GM12872 (cell line): ENCODE measurements at regions not wholly inside any gene's neighbourhood (a gene's known extent, or its start where the extent isn't known, plus 50 kb on each side); places are given as distances from the start of the nearest gene placed in this dataset.

ENCODE experiments used
- TF ChIP-seq, protein P1 (sequence below): IDR thresholded peaks from 3 replicates; pipeline ENCODE4 v1.5.1; 2011; ENCODE audit warnings: low read depth, mild to moderate bottlenecking, low read length, moderate library complexity; ENCODE audit not compliant: insufficient read depth

DNA sequence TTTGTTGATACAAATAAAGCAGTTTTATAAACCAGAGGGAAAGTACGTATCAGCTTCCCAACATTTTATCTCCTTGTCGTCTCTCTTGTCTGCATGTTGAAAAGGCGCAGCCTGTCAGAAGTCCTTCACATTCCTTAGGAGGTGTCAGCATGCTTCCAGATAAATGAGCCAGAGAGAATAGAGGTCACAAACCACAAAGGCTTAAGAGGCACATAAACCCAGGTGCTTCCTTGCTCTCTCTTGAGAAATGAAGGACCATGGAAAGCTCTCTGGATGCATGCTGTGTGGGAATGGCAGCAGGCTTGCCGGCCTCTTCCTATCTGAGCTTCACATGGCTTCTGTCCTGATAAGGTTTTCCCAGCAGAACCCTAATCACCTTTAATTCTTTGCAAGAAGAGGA is 448.5 kb downstream of the XPNPEP1 start:
- TF ChIP-seq, protein P1, sequence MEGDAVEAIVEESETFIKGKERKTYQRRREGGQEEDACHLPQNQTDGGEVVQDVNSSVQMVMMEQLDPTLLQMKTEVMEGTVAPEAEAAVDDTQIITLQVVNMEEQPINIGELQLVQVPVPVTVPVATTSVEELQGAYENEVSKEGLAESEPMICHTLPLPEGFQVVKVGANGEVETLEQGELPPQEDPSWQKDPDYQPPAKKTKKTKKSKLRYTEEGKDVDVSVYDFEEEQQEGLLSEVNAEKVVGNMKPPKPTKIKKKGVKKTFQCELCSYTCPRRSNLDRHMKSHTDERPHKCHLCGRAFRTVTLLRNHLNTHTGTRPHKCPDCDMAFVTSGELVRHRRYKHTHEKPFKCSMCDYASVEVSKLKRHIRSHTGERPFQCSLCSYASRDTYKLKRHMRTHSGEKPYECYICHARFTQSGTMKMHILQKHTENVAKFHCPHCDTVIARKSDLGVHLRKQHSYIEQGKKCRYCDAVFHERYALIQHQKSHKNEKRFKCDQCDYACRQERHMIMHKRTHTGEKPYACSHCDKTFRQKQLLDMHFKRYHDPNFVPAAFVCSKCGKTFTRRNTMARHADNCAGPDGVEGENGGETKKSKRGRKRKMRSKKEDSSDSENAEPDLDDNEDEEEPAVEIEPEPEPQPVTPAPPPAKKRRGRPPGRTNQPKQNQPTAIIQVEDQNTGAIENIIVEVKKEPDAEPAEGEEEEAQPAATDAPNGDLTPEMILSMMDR, result no peak

DNA sequence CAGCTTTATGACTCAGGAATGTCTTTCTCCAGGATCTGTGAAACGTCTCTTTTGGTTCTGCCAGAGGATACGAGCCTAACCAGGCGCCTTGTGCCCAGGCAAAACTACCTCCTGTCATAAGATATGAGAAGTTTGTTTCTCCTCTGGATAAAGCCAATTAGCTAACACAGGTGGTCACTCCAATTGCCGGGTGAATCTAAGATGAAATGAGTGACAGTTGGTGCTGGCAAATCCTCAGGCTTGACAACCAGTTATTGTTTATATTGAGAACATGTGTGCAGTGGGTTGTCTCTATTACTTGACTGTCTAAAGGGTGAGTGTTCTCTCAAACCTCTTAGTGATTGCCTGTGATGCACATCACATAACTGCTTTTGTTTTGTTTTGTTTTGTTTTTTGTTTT is 449.1 kb downstream of the XPNPEP1 start:
- TF ChIP-seq, protein P1, result no peak

DNA sequence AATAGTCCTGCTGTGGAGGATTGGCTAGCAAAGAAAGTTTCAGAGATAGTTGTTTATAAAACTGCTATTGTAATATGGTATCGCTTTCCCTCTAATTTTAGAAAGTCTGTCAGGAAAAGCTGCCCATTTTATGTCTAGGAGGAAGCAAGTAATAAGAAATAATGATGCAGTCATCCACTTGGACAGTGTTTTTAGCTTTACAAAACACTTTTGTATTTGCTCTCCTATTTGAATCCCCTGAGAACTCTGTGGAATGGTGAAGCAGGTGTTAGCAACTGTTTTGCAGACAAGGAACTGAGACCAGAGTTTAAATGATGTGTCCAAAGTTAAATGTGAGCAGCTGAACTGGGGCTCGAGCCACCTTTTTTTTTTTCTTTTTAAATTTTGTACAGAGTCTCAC is 455.8 kb downstream of the XPNPEP1 start:
- TF ChIP-seq, protein P1, result no peak

DNA sequence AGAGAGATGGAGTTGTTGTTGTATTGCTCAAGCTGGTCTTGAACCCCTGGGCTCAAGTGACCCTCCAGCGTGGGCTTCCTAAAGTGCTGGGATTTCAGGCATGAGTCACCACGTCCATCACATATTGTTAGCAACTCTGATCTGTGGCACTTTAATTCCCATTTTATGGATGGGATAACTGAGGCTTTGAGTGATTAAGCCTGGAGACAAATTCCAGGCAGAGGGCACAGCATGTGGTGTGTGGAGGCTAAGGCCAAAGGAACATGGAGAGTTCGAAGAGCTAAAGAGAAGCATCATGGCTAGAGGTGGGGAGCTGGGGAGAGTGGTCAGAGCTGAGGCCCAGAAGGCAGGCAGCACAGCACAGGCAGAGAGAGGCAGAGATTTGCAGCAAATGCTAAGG is 458.4 kb downstream of the XPNPEP1 start:
- TF ChIP-seq, protein P1, result no peak

DNA sequence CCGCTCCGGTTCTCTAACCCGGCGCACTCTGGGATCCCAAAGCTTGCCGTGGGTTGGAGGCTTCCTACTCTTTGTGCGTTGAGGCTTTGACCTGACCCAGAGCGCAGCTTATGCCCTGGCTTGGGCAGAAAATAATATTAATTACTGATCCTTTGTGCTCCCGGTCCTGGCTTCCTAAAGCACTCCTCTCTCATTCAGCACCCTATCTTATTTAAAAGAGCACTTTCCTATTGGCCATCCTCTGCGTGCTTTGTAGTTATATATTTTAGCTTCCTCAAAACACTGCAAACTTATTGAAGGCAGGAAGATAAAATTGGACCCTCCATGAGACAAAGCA is 466.0 kb downstream of the XPNPEP1 start:
- TF ChIP-seq, protein P1, result no peak

DNA sequence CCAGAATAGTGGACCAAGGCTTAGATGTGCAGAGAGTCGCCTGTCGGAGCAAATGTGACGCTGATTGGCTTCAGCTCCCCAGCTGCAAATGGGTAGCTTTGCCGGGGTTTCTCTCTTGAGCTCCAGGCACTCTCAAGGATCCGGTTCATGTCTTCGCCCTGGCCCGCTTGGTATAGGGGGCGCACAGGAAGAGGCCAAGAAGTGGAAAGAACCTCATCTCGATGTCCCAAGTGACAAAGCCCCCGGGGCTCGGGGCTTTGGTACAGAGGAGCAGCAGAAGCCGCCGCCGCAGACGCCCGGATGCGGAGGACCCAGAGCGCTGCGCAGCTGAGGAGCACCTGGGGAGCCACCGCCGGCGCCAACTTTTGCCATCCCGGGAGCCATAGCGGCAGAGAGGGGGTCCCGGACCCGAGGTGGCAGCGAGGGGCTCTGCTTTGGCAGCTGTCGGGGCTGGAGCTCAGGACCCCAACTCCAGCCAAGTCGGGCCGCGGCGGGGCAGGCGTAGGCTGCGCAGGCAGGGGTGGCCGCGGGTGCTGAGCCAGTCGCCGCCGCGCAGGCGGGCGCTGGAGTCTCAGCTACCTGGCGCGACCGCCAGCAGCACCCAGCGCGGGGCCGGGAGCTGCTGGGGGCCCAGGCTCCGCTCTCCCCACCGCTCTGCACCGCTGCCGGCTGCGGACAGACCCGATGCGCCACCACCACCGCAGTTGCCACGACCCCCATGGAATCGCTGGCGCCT is 466.6 kb downstream of the XPNPEP1 start:
- TF ChIP-seq, protein P1, result no peak

DNA sequence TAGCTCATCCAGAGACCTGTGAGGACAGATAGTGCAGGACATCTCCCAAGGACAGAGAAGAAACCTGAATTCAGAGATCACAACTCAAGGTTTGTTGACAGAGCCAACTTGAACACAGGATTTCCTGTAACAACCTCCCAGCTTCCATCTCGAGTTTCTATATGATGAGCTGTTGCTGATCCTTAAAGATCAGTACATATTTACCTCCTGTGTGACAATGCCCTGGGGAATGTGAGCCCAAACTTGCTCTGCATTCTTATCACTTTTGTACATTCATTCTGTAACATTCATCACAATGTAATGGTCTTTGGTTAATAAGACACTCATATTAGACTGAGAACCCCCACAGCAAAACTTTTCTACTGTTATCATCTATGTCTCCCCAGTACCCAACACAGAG is 468.6 kb downstream of the XPNPEP1 start:
- TF ChIP-seq, protein P1, result no peak

DNA sequence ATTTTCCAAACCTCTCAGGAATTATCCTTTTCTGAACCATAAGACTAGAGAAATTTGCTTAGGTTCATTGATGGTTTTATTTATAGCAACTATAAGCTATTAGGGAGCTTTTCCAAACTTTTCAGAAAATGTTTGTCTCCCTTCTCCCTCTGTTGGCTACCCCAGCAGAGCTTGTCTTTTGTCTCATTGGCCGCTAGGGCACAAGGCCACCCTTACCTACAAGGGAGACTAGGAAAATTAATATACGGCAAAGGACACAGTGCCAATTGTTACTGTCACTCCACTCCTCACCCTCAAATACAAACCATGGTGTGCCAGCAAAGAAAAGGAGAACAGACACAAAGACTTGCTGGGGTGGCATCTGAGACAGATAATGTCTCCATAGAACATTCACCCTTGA is 471.4 kb downstream of the XPNPEP1 start:
- TF ChIP-seq, protein P1, result peak; percentile 17; the same call in 1 of the 3 replicates
